Upper lobe of right lung (tissue), 1 donor: ENCODE measurements at regions not wholly inside any gene's neighbourhood (a gene's known extent, or its start where the extent isn't known, plus 50 kb on each side); places are given as distances from the start of the nearest gene placed in this dataset.

Experiments used
- ATAC-seq: fragments of 200-7000 bp; cut with Tn5 transposase; one replicate; pipeline ENCODE4 v1.9.1; 2020; ENCODE audit warnings: mild to moderate bottlenecking, moderate library complexity
- DNase-seq: peaks from one replicate; pipeline ENCODE4 v3.0.0-alpha.2; 2020
- H3K27ac ChIP-seq: fragments of 200-600 bp; one replicate; pipeline ENCODE4 v1.8.0; 2022
- H3K27me3 ChIP-seq: fragments of 200-600 bp; one replicate; pipeline ENCODE4 v1.8.0; 2022; ENCODE audit warnings: mild to moderate bottlenecking
- H3K36me3 ChIP-seq: fragments of 200-600 bp; one replicate; pipeline ENCODE4 v1.8.0; 2022
- H3K4me1 ChIP-seq: fragments of 200-600 bp; one replicate; pipeline ENCODE4 v1.8.0; 2022
- H3K4me3 ChIP-seq: fragments of 200-600 bp; one replicate; pipeline ENCODE4 v1.8.0; 2022; ENCODE audit warnings: mild to moderate bottlenecking
- H3K9me3 ChIP-seq: fragments of 200-600 bp; one replicate; pipeline ENCODE4 v1.8.0; 2022
- CTCF ChIP-seq: fragments of 200-600 bp; IDR thresholded peaks from one replicate; pipeline ENCODE4 v1.8.0; 2022; ENCODE audit warnings: antibody characterized with exemption
- intact Hi-C: fragments of 100-400 bp; cut with DNase I; formaldehyde crosslinking; loops from one replicate; pipeline ENCODE4 v1.11.0; 2022
- donor health status: DM: no; HTN: yes; CAD: no; lungs with severe emphysema.

- H3K36me3 ChIP-seq, result no peaks in the 10 kb centered on the region
- H3K27ac ChIP-seq, result no peak overlapping the region
- H3K27me3 ChIP-seq, result no peaks in the 10 kb centered on the region
- H3K9me3 ChIP-seq, result no peaks in the 10 kb centered on the region
- no peak for DNase-seq
- no peak overlapping the region for H3K4me3 ChIP-seq
- ATAC-seq, result no peak
- intact Hi-C loops, result no loop called here
- no peaks in the 10 kb centered on the region for H3K4me1 ChIP-seq
- TF ChIP-seq CTCF, result no peak
Measured at GRCh38 chr4:96342790-96343455, 503.0 kb downstream of the PDHA2 start.

- intact Hi-C loops, result no loop called here
Measured at GRCh38 chr4:96343836-96344235, 503.9 kb downstream of the PDHA2 start.

GRCh38 chr4:96347582-96347981 is 507.7 kb downstream of the PDHA2 start:
- Histone ChIP-seq H3K4me3 (no peak overlapping the region), H3K27me3 (no peaks in the 10 kb centered on the region), H3K9me3 (no peaks in the 10 kb centered on the region), H3K36me3 (no peaks in the 10 kb centered on the region), H3K4me1 (no peaks in the 10 kb centered on the region), H3K27ac (no peak overlapping the region)
- intact Hi-C loops, result no loop called here
- DNase-seq (no peak), ATAC-seq (no peak)
- no peak for TF ChIP-seq CTCF

More at GRCh38 chr4:96343836-96344235, 503.9 kb downstream of the PDHA2 start:
- H3K36me3 ChIP-seq, result no peaks in the 10 kb centered on the region
- H3K27ac ChIP-seq, result no peak overlapping the region
- no peaks in the 10 kb centered on the region for H3K4me1 ChIP-seq
- H3K9me3 ChIP-seq, result no peaks in the 10 kb centered on the region
- no peak for ATAC-seq
- no peaks in the 10 kb centered on the region for H3K27me3 ChIP-seq
- TF ChIP-seq CTCF, result no peak
- DNase-seq, result no peak
- no peak overlapping the region for H3K4me3 ChIP-seq

DNA sequence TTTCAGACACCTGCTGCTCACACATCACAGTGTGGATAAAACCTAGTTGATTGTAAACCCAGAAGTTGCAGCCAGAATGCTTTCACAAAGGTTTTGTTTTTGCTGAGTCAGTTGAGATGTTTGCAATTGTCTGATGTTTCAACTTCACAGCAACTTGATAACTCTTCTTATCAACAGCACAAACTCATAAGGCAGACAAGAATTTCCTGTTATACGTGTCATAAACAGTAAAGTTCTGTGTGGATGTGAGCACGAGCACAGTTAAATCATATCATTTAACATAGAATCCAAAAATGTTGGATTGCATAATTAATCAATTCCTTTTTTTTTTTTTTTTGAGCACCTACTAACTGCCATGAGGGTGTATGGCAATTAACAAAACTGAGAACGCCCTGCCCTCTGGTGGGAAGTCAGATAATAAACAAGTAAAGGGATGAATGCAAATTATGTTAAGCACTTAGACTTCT is 512.2 kb downstream of the PDHA2 start:
- TF ChIP-seq CTCF, result no peak
- H3K27ac ChIP-seq, result no peak overlapping the region
- ATAC-seq, result no peak
- H3K9me3 ChIP-seq, result no peaks in the 10 kb centered on the region
- intact Hi-C loops, result no loop called here
- no peaks in the 10 kb centered on the region for H3K36me3 ChIP-seq
- no peak for DNase-seq
- H3K27me3 ChIP-seq, result no peaks in the 10 kb centered on the region
- H3K4me3 ChIP-seq, result no peak overlapping the region
- no peaks in the 10 kb centered on the region for H3K4me1 ChIP-seq

DNA sequence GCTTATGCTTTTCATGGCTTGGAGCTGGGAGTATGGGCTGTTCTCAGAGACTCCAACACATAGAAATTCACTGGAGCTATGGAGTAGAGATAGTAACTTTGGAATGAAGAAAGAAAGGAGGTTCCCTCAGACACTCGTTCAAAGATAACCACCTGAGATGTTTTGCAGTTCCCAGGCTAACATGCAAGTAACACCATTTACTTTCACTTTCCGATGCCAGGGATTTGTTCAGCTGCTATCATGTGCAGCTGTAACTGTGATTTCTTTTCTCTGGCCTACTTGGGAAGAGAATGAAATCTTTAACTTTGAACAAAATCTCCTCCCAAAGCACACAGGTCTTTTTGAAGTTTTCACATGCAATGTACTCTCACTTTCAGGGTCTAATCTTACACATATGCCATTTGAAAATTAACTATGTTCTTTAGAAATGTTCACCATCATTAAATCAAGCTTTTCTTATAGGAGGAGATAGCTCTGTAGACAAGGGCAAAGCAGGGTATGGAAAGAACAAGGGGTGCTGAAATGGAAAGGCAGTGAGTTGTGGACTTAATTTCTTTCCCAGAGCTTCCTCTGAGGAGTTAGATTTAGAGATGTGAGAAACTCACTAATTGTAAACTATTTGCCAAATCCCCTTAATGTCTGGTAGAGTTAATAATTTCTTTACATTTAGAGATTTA is 514.3 kb downstream of the PDHA2 start:
- no peak for ATAC-seq
- no peak for DNase-seq
- TF ChIP-seq CTCF, result no peak

More for the DNA sequence above, 514.3 kb downstream of the PDHA2 start:
- no peaks in the 10 kb centered on the region for H3K27me3 ChIP-seq
- no peak overlapping the region for H3K4me3 ChIP-seq
- H3K4me1 ChIP-seq, result no peaks in the 10 kb centered on the region
- no peaks in the 10 kb centered on the region for H3K36me3 ChIP-seq
- intact Hi-C loops, result no loop called here
- no peak overlapping the region for H3K27ac ChIP-seq
- no peaks in the 10 kb centered on the region for H3K9me3 ChIP-seq
